Heart left ventricle (tissue), 13 donors: ENCODE measurements at regions not wholly inside any gene's neighbourhood (a gene's known extent, or its start where the extent isn't known, plus 50 kb on each side); places are given as distances from the start of the nearest gene placed in this dataset.

ENCODE experiments used
- CTCF ChIP-seq, 12 donors: fragments of 200-600 bp; sonication (generic) in 4 of 12; IDR thresholded peaks; one replicate each; pipeline versions ENCODE4 v1.5.0 to v1.8.0; 2018 to 2022; ENCODE audit warnings: antibody characterized with exemption in 12 of 12, mild to moderate bottlenecking in 5 of 12
- POLR2A ChIP-seq, 2 donors: fragments of 450-650 bp; IDR thresholded peaks; one replicate each; pipeline ENCODE4 v1.6.1; 2017; ENCODE audit warnings: antibody characterized with exemption in 2 of 2, mild to moderate bottlenecking in 2 of 2, moderate library complexity in 2 of 2
- donor health status: ischemic (EF 13 %, LVEDD 7.1; RV severe dilation, severe dysfunction).
- donor health status: DM: no; HTN: yes; CAD: no.
- donor health status: DM: no; HTN: no; CAD: no.
- donor health status: ischemic (EF 25% LVEDD 6.9; RV normal size, moderate dysfunction).
- donor health status: ischemic (EF 25% LVEDD 5.7; RV mildly dilated, moderate dysfunction).
- donor health status: ischemic (EF 35%, LVEDD 5.7; RV mildly dilated, moderate dysfunction).
- donor health status: nonischemic (EF 11% LVEDD 7.7; RV severe dilation, severe dysfunction).
- donor health status: DM: yes; HTN: yes; CAD: no.
- donor health status: PGD.
- donor health status: ischemic (EF 29% LVEDD 5.4; RV normal size, mild dysfunction).
- donor health status: nonischemic (EF 23%, LVEDD 6.1; RV moderate dilation, normal function).

DNA sequence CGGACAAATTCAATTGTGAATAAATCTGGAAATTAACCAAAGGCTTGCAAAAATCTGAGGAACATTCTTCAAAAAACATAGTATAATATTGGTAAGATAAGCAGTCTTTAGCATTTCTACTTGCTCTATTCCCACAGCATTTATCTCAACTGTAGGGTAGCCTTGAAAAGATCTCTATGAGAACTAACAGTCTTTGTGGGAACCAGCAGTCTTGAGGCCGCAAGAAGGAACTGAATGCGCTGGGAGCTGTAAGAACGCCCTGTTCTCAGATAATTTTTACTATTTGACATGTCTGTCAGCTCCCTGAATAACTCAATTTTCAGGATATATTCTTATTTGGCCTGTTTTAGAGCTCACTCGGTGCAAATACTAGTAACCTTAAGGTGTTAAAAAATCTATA is 519.3 kb upstream of the CXorf51A start:
- TF ChIP-seq POLR2A (IDR thresholded peaks at IDR 0.05) = no peak
- no peak for TF ChIP-seq CTCF (IDR thresholded peaks at IDR 0.05)
